HepG2 (cell line): ENCODE measurements at regions not wholly inside any gene's neighbourhood (a gene's known extent, or its start where the extent isn't known, plus 50 kb on each side); places are given as distances from the start of the nearest gene placed in this dataset.

Experiments
- FOXJ3 ChIP-seq: sonication (generic); formaldehyde crosslinking; IDR thresholded peaks from 2 replicates; pipeline ENCODE4 v1.4.0; 2020; ENCODE audit warnings: missing genetic modification reagents, mild to moderate bottlenecking, borderline replicate concordance
- MEF2D ChIP-seq: sonication (generic); formaldehyde crosslinking; IDR thresholded peaks from 2 replicates; pipeline ENCODE4 v1.5.1; 2020; ENCODE audit warnings: mild to moderate bottlenecking, missing genetic modification reagents
- POLR2A ChIP-seq, 2 experiments: IDR thresholded peaks; 2 replicates each; pipeline ENCODE4 v1.6.1; 2011; ENCODE audit warnings: low read depth in 2 of 2, low read length in 2 of 2, mild to moderate bottlenecking in 1 of 2, moderate library complexity in 1 of 2; ENCODE audit not compliant: insufficient read depth in 1 of 2
- POLR2AphosphoS5 ChIP-seq: IDR thresholded peaks from 2 replicates; pipeline ENCODE4 v1.6.1; 2012; ENCODE audit warnings: low read depth, low read length
- SP4 ChIP-seq: sonication (generic); formaldehyde crosslinking; IDR thresholded peaks from 2 replicates; pipeline ENCODE4 v1.8.1; 2023; ENCODE audit warnings: mild to moderate bottlenecking, missing genetic modification reagents
- ZGPAT ChIP-seq: IDR thresholded peaks from 2 replicates; pipeline ENCODE4 v1.6.1; 2016; ENCODE audit warnings: mild to moderate bottlenecking
- ZNF547 ChIP-seq: sonication (generic); formaldehyde crosslinking; IDR thresholded peaks from 2 replicates; pipeline ENCODE4 v1.5.1; 2020; ENCODE audit warnings: mild to moderate bottlenecking, missing genetic modification reagents
- TF ChIP-seq, protein P1 (sequence below): sonication (generic); formaldehyde crosslinking; IDR thresholded peaks from 2 replicates; pipeline ENCODE4 v1.4.0; 2020; ENCODE audit warnings: missing genetic modification reagents, low read depth, mild to moderate bottlenecking, borderline replicate concordance
- TF ChIP-seq, protein P2 (sequence below): sonication (generic); formaldehyde crosslinking; IDR thresholded peaks from 2 replicates; pipeline ENCODE4 v1.4.0; 2020; ENCODE audit warnings: missing genetic modification reagents
- TF ChIP-seq, protein P3 (sequence below): sonication (generic); formaldehyde crosslinking; IDR thresholded peaks from 2 replicates; pipeline ENCODE4 v1.5.1; 2020; ENCODE audit warnings: missing genetic modification reagents, mild to moderate bottlenecking, borderline replicate concordance

DNA sequence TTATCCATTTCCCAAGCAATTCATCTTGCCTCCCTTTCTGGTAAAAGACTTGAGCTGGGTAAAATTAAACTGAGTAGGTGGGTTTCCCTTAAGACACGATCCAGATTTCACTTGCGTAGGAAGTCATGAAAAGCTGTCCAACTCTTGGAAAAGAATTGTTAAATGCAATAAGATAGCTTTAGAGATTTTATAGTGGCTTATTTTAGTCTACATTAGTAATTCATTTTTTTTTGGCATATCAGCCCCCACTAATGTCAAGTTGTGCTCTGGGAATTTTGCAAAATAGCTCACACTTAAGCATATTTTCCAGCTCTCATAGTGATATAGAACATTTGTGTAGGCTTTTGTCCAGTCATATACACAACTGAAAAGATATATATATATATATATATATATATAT is 344.7 kb upstream of the FIGN start:
- no peak for TF ChIP-seq POLR2AphosphoS5
- TF ChIP-seq FOXJ3: no peak
- no peak for TF ChIP-seq ZNF547 (CRISPR knock-in tag)
- TF ChIP-seq POLR2A (IDR thresholded peaks at IDR 0.05; ENCODE audit: insufficient read depth in 1 of 2, low read depth in 2 of 2, low read length in 2 of 2): no peak
- TF ChIP-seq, protein P1, sequence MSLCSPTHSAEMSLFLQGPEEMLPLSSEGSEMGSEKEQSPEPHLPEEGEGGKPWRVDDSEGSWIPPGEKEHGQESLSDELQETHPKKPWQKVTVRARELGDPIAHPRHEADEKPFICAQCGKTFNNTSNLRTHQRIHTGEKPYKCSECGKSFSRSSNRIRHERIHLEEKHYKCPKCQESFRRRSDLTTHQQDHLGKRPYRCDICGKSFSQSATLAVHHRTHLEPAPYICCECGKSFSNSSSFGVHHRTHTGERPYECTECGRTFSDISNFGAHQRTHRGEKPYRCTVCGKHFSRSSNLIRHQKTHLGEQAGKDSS (CRISPR knock-in tag): no peak
- no peak for TF ChIP-seq SP4 (CRISPR knock-in tag)
- TF ChIP-seq ZGPAT (CRISPR knock-in tag): no peak
- TF ChIP-seq, protein P2, sequence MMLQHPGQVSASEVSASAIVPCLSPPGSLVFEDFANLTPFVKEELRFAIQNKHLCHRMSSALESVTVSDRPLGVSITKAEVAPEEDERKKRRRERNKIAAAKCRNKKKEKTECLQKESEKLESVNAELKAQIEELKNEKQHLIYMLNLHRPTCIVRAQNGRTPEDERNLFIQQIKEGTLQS (CRISPR knock-in tag): no peak
- TF ChIP-seq MEF2D: no peak
- TF ChIP-seq, protein P3, sequence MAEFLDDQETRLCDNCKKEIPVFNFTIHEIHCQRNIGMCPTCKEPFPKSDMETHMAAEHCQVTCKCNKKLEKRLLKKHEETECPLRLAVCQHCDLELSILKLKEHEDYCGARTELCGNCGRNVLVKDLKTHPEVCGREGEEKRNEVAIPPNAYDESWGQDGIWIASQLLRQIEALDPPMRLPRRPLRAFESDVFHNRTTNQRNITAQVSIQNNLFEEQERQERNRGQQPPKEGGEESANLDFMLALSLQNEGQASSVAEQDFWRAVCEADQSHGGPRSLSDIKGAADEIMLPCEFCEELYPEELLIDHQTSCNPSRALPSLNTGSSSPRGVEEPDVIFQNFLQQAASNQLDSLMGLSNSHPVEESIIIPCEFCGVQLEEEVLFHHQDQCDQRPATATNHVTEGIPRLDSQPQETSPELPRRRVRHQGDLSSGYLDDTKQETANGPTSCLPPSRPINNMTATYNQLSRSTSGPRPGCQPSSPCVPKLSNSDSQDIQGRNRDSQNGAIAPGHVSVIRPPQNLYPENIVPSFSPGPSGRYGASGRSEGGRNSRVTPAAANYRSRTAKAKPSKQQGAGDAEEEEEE (CRISPR knock-in tag): no peak
